Choroid plexus epithelial cell (primary cell): ENCODE measurements at regions not wholly inside any gene's neighbourhood (a gene's known extent, or its start where the extent isn't known, plus 50 kb on each side); places are given as distances from the start of the nearest gene placed in this dataset.

Source experiments
- DNase-seq: peaks from one replicate; pipeline ENCODE4 v3.0.0-alpha.2; 2010; ENCODE audit warnings: low read depth
- H3K4me3 ChIP-seq: 2 replicates; pipeline ENCODE4 v1.5.1; 2011; ENCODE audit warnings: low read depth, mild to moderate bottlenecking, control low read depth, low read length, moderate library complexity
- CTCF ChIP-seq: conservative IDR thresholded peaks from 2 replicates; pipeline ENCODE4 v1.5.1; 2011; ENCODE audit warnings: low read depth, mild to moderate bottlenecking, control low read depth, inconsistent platforms, low read length, moderate library complexity

DNA sequence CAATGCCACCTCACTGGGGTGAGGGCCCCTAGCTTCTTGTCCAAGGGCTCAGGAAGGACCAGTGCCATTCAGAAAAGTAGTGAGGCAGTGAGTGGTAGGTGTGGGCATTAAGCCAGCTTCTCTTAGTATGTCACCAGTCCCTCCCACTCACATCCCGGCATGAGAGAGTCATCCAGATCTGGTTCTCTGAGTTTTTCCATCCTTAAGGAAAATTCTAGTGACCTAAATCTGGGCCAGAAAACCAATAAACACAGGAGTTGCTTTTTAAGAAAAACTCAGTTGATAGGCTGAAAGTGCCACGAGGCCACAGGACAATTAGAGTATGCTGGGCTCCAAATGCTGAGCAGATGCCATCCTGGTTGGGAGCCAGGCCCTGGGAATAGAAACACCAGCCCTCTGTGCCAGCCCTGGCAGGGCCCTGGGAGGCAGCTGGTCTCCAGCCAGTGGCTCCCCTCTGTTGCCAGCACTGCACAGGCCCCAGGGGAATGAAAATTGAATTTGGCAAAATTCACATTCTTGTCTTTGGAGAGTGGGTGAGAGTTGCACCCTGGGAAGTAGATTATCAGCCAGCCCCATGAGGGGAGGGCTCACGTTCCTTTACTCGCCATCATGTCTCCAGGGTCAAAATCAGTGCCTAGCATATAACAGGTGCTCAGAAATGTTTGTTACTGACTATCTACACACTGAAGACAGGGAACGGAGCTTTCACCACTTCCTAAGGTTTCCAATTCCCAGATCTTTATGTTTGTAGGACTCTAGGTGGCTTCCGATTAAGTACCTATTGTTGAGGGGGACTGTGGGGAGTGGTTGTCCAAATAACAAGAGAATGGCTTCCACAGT, 52.8 kb downstream of the FAM43A start:
- no peak for TF ChIP-seq CTCF
- no peak for DNase-seq
- no peak overlapping the region for H3K4me3 ChIP-seq

- no peak overlapping the region for H3K4me3 ChIP-seq
- no peak for DNase-seq
- no peak for TF ChIP-seq CTCF
Observed at GRCh38 chr3:194739498-194740284, 54.0 kb downstream of the FAM43A start.

- no peak overlapping the region for H3K4me3 ChIP-seq
- TF ChIP-seq CTCF = no peak
- DNase-seq = peak; percentile 67
Observed at GRCh38 chr3:194740859-194741491, 55.3 kb downstream of the FAM43A start.

DNA sequence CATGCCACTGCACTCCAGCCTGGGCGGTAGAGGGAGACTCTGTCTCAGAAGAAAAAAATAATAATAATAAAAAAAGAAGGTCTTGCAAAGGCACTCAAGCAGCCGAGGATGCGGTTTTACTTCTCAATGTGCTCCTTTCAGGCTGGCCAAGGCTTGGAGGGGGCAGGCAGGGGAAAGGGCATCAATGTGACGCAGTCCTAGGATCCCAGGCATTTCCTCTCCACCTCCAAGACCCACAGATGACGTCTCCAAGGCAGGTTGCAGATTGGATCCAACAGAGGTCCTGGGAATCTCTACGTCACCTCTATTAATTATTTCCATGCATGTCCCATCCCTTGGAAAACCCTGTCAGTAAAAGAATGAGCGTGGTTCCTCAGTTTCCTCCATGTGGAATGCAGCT, 56.2 kb downstream of the FAM43A start:
- TF ChIP-seq CTCF = no peak
- no peak for DNase-seq
- no peak overlapping the region for H3K4me3 ChIP-seq

- H3K4me3 ChIP-seq = no peak overlapping the region
- no peak for DNase-seq
- TF ChIP-seq CTCF = no peak
Observed at GRCh38 chr3:194744826-194745225, 59.1 kb downstream of the FAM43A start.

GRCh38 chr3:194745422-194746184, 59.9 kb downstream of the FAM43A start:
- no peak for TF ChIP-seq CTCF
- DNase-seq = peak; percentile 31
- no peak overlapping the region for H3K4me3 ChIP-seq
